ENCODE measurements at regions not wholly inside any gene's neighbourhood (a gene's known extent, or its start where the extent isn't known, plus 50 kb on each side); places are given as distances from the start of the nearest gene placed in this dataset.

- H3K4me1 ChIP-seq: no peaks in the 10 kb centered on the region
- H3K27ac ChIP-seq: no peak overlapping the region
- no peak for DNase-seq (ENCODE audit: low spot score in 2 of 2)
- H3K36me3 ChIP-seq: no peaks in the 10 kb centered on the region
- no peaks in the 10 kb centered on the region for H3K27me3 ChIP-seq
- WGBS, 2 donors: 63 to 64% methylated on average over 5 of the region's 5 CpGs
- no peaks in the 10 kb centered on the region for H3K9me3 ChIP-seq
- no peak for TF ChIP-seq CTCF (IDR thresholded peaks at IDR 0.05)
- TF ChIP-seq POLR2A (IDR thresholded peaks at IDR 0.05): no peak
- TF ChIP-seq EP300 (IDR thresholded peaks at IDR 0.05): no peak
- H3K4me3 ChIP-seq: no peak overlapping the region
Observed at GRCh38 chr2:221283896-221284545, 288.1 kb downstream of the EPHA4 start.

DNA sequence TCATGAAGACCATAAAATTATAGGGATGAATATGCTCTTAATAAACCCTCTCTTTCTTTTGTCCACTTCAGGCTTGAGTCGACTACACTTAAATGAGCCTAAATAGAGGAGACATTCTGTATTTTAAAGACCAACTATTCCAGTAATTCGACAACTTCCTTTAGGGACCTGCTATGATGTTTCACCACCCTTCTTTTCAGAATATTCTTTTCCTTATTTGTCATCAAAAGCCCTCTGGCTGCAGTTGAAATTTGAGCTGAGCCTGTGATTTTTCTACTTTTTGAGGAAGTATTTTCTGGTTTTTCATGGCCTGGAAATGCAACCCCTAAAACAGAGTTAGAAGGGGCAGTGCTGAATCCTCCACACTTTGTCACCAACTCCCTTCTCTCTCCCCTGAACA, 287.0 kb downstream of the EPHA4 start:
- Histone ChIP-seq H3K36me3 (no peaks in the 10 kb centered on the region), H3K27ac (no peak overlapping the region), H3K4me1 (no peaks in the 10 kb centered on the region), H3K27me3 (no peaks in the 10 kb centered on the region), H3K9me3 (no peaks in the 10 kb centered on the region), H3K4me3 (no peak overlapping the region)
- no peak for TF ChIP-seq EP300 (IDR thresholded peaks at IDR 0.05)
- no peak for TF ChIP-seq POLR2A (IDR thresholded peaks at IDR 0.05)
- TF ChIP-seq CTCF (IDR thresholded peaks at IDR 0.05): no peak
- WGBS, 2 donors: 26 to 27% methylated on average over 2 of the region's 2 CpGs
- DNase-seq (ENCODE audit: low spot score in 2 of 2): no peak

- Histone ChIP-seq H3K4me3 (no peak overlapping the region), H3K27ac (no peak overlapping the region), H3K9me3 (no peaks in the 10 kb centered on the region), H3K36me3 (no peaks in the 10 kb centered on the region), H3K27me3 (no peaks in the 10 kb centered on the region), H3K4me1 (no peaks in the 10 kb centered on the region)
- DNase-seq (ENCODE audit: low spot score in 2 of 2): no peak
- TF ChIP-seq POLR2A (IDR thresholded peaks at IDR 0.05): no peak
- TF ChIP-seq EP300 (IDR thresholded peaks at IDR 0.05): no peak
- TF ChIP-seq CTCF (IDR thresholded peaks at IDR 0.05): no peak
Observed at GRCh38 chr2:221286406-221286805, 285.7 kb downstream of the EPHA4 start.

DNA sequence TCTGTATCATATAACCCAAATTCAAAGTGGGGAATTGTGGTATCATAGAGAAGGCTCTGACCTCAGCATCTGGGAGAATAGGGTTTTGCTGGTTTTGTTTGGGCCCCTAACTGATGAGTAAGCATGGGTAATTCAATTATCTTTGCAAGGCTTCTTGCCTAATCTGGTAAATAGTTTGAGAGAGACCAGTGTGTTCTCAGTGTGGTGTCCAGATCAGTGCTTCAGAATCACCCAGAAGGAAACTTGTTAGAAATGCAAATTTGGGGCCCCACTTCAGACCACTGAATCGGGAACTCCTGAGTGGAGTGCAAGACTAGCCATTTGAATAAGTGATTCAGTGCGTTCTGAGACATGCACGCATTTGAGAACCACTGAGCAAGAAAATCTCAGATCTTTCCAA, 282.7 kb downstream of the EPHA4 start:
- no peak for TF ChIP-seq POLR2A (IDR thresholded peaks at IDR 0.05)
- no peak for TF ChIP-seq CTCF (IDR thresholded peaks at IDR 0.05)
- no peak for TF ChIP-seq EP300 (IDR thresholded peaks at IDR 0.05)
- H3K27ac ChIP-seq: no peak overlapping the region
- 63 to 76% methylated on average over 3 of the region's 3 CpGs for WGBS, 2 donors

GRCh38 chr2:221289846-221290245, 282.3 kb downstream of the EPHA4 start:
- Histone ChIP-seq H3K9me3 (no peaks in the 10 kb centered on the region), H3K27me3 (no peaks in the 10 kb centered on the region), H3K4me1 (no peaks in the 10 kb centered on the region), H3K36me3 (no peaks in the 10 kb centered on the region), H3K27ac (no peak overlapping the region), H3K4me3 (no peak overlapping the region)
- TF ChIP-seq EP300 (IDR thresholded peaks at IDR 0.05) (no peak), POLR2A (IDR thresholded peaks at IDR 0.05) (no peak), CTCF (IDR thresholded peaks at IDR 0.05) (no peak)
- DNase-seq (ENCODE audit: low spot score in 2 of 2): no peak

More for the DNA sequence above, 282.7 kb downstream of the EPHA4 start:
- no peak for DNase-seq (ENCODE audit: low spot score in 2 of 2)
- Histone ChIP-seq H3K4me1 (no peaks in the 10 kb centered on the region), H3K36me3 (no peaks in the 10 kb centered on the region), H3K9me3 (no peaks in the 10 kb centered on the region), H3K4me3 (no peak overlapping the region), H3K27me3 (no peaks in the 10 kb centered on the region)
